Left kidney (tissue), 1 donor: ENCODE measurements at regions not wholly inside any gene's neighbourhood (a gene's known extent, or its start where the extent isn't known, plus 50 kb on each side); places are given as distances from the start of the nearest gene placed in this dataset.
"Not testable (repeated sequence)": the region's sequence is repeated elsewhere in the genome, so short reads cannot be mapped to it uniquely, and the experiment has no call there.

Experiments
- DNase-seq: peaks from one replicate; pipeline ENCODE4 v3.0.0-alpha.2; 2013

- no peak for DNase-seq
Observed at GRCh38 chr5:67561151-67561932, 364.7 kb upstream of the CD180 start.

- no peak for DNase-seq
Observed at GRCh38 chr5:67552773-67553172, 356.2 kb upstream of the CD180 start.

GRCh38 chr5:67549947-67550346 lies 353.3 kb upstream of the CD180 start:
- DNase-seq, result no peak

GRCh38 chr5:67549296-67549618 lies 352.7 kb upstream of the CD180 start:
- no peak for DNase-seq

GRCh38 chr5:67548520-67549295 lies 352.1 kb upstream of the CD180 start:
- no peak for DNase-seq

- no peak for DNase-seq
Observed at GRCh38 chr5:67547682-67548081, 351.1 kb upstream of the CD180 start.

- not testable (repeated sequence) for DNase-seq
Observed at GRCh38 chr5:67544942-67545341, 348.3 kb upstream of the CD180 start.

- no peak for DNase-seq
Observed at GRCh38 chr5:67543720-67544270, 347.2 kb upstream of the CD180 start.

- no peak for DNase-seq
Observed at GRCh38 chr5:67542479-67542878, 345.9 kb upstream of the CD180 start.

GRCh38 chr5:67541875-67542274 lies 345.3 kb upstream of the CD180 start:
- no peak for DNase-seq

GRCh38 chr5:67538855-67539506 lies 342.4 kb upstream of the CD180 start:
- DNase-seq, result no peak

- no peak for DNase-seq
Observed at GRCh38 chr5:67537439-67538148, 341.0 kb upstream of the CD180 start.

GRCh38 chr5:67536866-67537265 lies 340.3 kb upstream of the CD180 start:
- no peak for DNase-seq

GRCh38 chr5:67530609-67531255 lies 334.1 kb upstream of the CD180 start:
- DNase-seq, result no peak

- no peak for DNase-seq
Observed at GRCh38 chr5:67528953-67529352, 332.4 kb upstream of the CD180 start.

GRCh38 chr5:67526793-67527192 lies 330.2 kb upstream of the CD180 start:
- no peak for DNase-seq

GRCh38 chr5:67520161-67520908 lies 323.7 kb upstream of the CD180 start:
- no peak for DNase-seq

- no peak for DNase-seq
Observed at GRCh38 chr5:67518227-67518626, 321.6 kb upstream of the CD180 start.

- no peak for DNase-seq
Observed at GRCh38 chr5:67516948-67517565, 320.5 kb upstream of the CD180 start.

GRCh38 chr5:67515762-67516161 lies 319.2 kb upstream of the CD180 start:
- no peak for DNase-seq
